Nephron progenitor cell (in vitro differentiated cells): ENCODE measurements at regions not wholly inside any gene's neighbourhood (a gene's known extent, or its start where the extent isn't known, plus 50 kb on each side); places are given as distances from the start of the nearest gene placed in this dataset.

Source experiments
- DNase-seq: peaks from one replicate; pipeline ENCODE4 v3.0.0; 2021
- H3K27ac Mint-ChIP-seq: 2 replicates; pipeline ENCODE4 v1.8.0; 2021; ENCODE audit warnings: mild to moderate bottlenecking, moderate library complexity, mixed read lengths
- H3K27me3 Mint-ChIP-seq: 2 replicates; pipeline ENCODE4 v1.8.0; 2021; ENCODE audit warnings: mild to moderate bottlenecking, low read depth, mixed read lengths; ENCODE audit not compliant: poor library complexity
- H3K36me3 Mint-ChIP-seq: 2 replicates; pipeline ENCODE4 v1.8.0; 2021; ENCODE audit warnings: low read depth, mixed read lengths
- H3K4me1 Mint-ChIP-seq: 2 replicates; pipeline ENCODE4 v1.8.0; 2021; ENCODE audit warnings: mixed read lengths
- H3K4me3 Mint-ChIP-seq: 2 replicates; pipeline ENCODE4 v1.8.0; 2021; ENCODE audit warnings: mild to moderate bottlenecking, moderate library complexity, mixed read lengths
- H3K9me3 Mint-ChIP-seq: 2 replicates; pipeline ENCODE4 v1.8.0; 2021; ENCODE audit warnings: mild to moderate bottlenecking, moderate library complexity, mixed read lengths
- CTCF ChIP-seq: fragments of 200-600 bp; sonication (generic); IDR thresholded peaks from 2 replicates; pipeline ENCODE4 v1.5.0; 2021; ENCODE audit warnings: antibody characterized with exemption

- TF ChIP-seq CTCF = no peak
- Mint-ChIP-seq H3K4me3 (no peak overlapping the region), H3K9me3 (peaks cover 31% of the 10 kb centered on the region), H3K36me3 (no peaks in the 10 kb centered on the region), H3K27ac (no peak overlapping the region), H3K4me1 (peaks cover 14% of the 10 kb centered on the region), H3K27me3 (no peaks in the 10 kb centered on the region)
- no peak for DNase-seq
Observed at GRCh38 chr1:182003953-182004586, 57.4 kb downstream of the ZNF648 start.

GRCh38 chr1:182003025-182003725 is 58.3 kb downstream of the ZNF648 start:
- Mint-ChIP-seq H3K9me3 (peaks cover 24% of the 10 kb centered on the region), H3K36me3 (no peaks in the 10 kb centered on the region), H3K4me3 (no peak overlapping the region), H3K27ac (no peak overlapping the region), H3K4me1 (peaks cover 14% of the 10 kb centered on the region), H3K27me3 (no peaks in the 10 kb centered on the region)
- TF ChIP-seq CTCF = no peak
- DNase-seq = no peak

- no peak for TF ChIP-seq CTCF
- Mint-ChIP-seq H3K27ac (no peak overlapping the region), H3K27me3 (no peaks in the 10 kb centered on the region), H3K9me3 (peaks cover 23% of the 10 kb centered on the region), H3K4me1 (peaks cover 14% of the 10 kb centered on the region), H3K36me3 (no peaks in the 10 kb centered on the region), H3K4me3 (no peak overlapping the region)
- DNase-seq = no peak
Observed at GRCh38 chr1:182002570-182002969, 58.9 kb downstream of the ZNF648 start.

GRCh38 chr1:181998858-181999257 is 62.7 kb downstream of the ZNF648 start:
- H3K27me3 Mint-ChIP-seq = peaks cover 4% of the 10 kb centered on the region
- no peaks in the 10 kb centered on the region for H3K9me3 Mint-ChIP-seq
- DNase-seq = no peak
- H3K36me3 Mint-ChIP-seq = no peaks in the 10 kb centered on the region
- H3K27ac Mint-ChIP-seq = no peak overlapping the region
- no peak for TF ChIP-seq CTCF
- H3K4me1 Mint-ChIP-seq = peaks cover 10% of the 10 kb centered on the region
- H3K4me3 Mint-ChIP-seq = no peak overlapping the region

- Mint-ChIP-seq H3K36me3 (no peaks in the 10 kb centered on the region), H3K4me1 (peaks cover 3% of the 10 kb centered on the region), H3K27me3 (peaks cover 4% of the 10 kb centered on the region), H3K9me3 (no peaks in the 10 kb centered on the region), H3K4me3 (no peak overlapping the region), H3K27ac (no peak overlapping the region)
- no peak for DNase-seq
- TF ChIP-seq CTCF = no peak
Observed at GRCh38 chr1:181992072-181992471, 69.4 kb downstream of the ZNF648 start.

GRCh38 chr1:181990728-181991127 is 70.8 kb downstream of the ZNF648 start:
- Mint-ChIP-seq H3K27ac (no peak overlapping the region), H3K4me1 (peaks cover 12% of the 10 kb centered on the region), H3K27me3 (no peaks in the 10 kb centered on the region), H3K36me3 (no peaks in the 10 kb centered on the region), H3K9me3 (no peaks in the 10 kb centered on the region), H3K4me3 (no peak overlapping the region)
- DNase-seq = no peak
- TF ChIP-seq CTCF = no peak
